Globus pallidus (tissue), 1 donor: ENCODE measurements at regions not wholly inside any gene's neighbourhood (a gene's known extent, or its start where the extent isn't known, plus 50 kb on each side); places are given as distances from the start of the nearest gene placed in this dataset.

Experiments
- DNase-seq: peaks from one replicate; pipeline ENCODE4 v3.0.0-alpha.2; 2015; ENCODE audit warnings: low spot score

DNA sequence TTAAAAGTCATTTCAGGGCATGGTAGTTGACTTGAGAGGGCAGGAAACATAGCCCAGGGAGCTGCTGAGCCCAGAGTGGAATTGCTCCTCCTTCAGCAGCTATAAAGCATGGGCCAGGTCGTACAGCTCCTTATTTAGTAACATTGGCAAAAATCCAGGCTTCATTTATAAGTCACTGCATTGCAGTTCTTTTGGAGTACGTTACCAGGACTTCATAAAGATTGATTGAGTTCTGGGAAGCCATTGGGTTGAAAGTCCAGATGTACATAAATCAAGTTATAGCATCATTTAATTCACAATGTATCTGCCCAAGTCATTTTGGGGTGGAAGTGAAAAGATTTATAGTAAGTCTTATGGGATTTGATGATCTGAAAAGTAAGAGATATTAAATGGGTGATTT lies 53.0 kb upstream of the ANKEF1 start:
- no peak for DNase-seq

DNA sequence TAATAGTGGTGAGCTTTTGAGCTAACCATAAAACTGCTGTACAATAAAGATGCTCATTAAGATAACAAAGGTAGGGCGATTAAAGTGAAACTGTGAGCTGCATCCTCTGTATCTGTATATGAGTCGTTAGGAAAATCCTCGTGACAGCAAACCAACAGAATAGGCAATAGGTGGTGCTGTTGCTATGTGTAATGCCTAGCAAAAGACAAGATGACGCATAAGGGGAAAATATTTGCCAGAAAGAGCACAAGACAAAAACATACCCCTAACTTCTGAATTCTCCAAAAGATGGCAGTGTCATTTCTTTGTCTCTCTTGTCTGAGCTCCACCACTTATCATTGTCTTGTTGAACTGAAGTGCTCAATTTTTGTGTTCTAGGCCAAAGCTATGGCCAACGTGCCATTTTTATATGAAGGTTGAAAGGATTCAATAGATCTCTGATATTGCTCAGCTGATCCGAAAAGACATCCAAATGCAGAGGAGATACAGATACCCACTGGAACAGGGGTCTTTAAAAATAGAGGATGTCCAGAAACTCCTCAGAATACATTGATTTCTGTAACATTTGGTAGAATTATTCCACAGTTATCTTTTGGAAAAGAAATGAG lies 56.3 kb upstream of the ANKEF1 start:
- DNase-seq = peak; percentile 80

- DNase-seq = no peak
These were observed 57.2 kb upstream of the ANKEF1 start for GRCh38 chr20:9977629-9978028.

DNA sequence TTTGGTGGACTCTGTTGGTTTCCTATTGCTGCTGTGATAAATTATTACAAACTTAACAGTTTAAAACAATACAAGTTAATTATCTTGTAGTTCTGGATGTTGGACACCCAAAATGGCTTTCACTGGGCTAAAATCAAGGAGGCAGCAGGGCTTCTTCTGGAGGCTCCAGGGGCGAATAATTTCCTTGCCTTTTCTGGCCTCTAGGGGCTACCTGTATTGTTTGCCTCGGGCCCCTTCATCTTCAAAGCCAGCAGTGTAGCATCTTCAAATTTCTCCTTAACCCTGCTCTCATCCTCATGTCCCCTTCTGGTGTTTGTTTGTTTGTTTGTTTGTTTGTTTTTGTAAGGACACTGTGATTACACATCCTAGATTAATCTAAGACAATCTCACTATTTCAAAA lies 60.5 kb upstream of the ANKEF1 start:
- DNase-seq = no peak

- no peak for DNase-seq
These were observed 63.0 kb upstream of the ANKEF1 start for GRCh38 chr20:9971746-9972145.

DNA sequence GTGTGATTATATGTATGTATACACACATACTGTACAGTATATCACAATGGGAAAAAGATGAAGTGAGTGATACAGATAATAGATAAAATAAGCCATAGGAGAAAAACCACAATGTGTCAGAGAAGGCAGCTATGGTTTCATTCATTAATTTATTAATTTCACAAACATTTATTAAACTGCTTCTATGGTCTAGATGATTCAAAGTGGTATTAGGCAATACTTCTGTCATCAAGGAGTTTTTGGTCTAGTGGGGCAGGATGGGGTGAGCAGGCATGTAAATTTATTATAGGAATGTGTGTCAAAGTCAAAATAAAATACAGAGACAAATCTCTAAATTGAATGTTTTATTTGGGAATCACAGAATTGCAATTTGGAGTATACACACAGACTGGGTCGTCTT lies 65.2 kb upstream of the ANKEF1 start:
- DNase-seq = no peak

DNA sequence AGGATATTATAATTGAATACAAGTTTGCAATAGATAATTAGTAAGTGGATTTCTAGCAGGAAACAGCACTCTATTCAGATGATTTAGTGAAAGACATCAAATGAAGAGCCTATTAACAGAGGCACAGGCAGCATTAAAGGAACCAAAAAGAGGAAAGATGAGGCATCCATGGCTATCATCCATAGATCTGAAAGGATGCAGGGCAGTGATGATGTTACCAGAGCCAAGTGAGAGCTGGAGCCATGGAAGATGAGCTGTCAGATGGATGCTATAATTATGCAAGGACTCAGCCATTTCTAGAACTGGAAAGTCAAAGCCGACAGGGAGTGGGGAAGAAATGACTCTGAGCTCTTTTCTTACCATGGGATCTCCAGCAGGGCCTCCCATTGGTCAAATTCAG lies 66.8 kb upstream of the ANKEF1 start:
- no peak for DNase-seq

DNA sequence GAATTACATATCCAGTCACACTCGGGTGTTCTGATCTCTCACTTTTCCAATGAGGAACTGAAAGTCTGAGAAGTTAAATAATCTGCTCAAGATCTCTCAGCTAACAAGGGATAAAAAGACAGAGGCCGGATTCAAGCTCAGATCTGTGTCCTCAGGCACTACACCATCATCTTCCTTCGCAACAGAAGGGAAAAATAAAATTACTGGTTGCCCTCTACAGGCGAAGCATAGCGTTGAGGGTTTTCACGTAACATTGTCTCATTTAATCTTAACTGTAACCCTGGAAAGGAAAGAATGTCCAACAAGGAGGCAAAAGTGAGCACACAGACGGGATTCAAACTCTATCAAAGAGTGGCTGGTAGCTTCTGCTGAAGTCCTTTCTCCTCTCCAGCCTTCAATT lies 67.8 kb upstream of the ANKEF1 start:
- no peak for DNase-seq

- DNase-seq = no peak
These were observed 71.8 kb upstream of the ANKEF1 start for GRCh38 chr20:9963029-9963428.

DNA sequence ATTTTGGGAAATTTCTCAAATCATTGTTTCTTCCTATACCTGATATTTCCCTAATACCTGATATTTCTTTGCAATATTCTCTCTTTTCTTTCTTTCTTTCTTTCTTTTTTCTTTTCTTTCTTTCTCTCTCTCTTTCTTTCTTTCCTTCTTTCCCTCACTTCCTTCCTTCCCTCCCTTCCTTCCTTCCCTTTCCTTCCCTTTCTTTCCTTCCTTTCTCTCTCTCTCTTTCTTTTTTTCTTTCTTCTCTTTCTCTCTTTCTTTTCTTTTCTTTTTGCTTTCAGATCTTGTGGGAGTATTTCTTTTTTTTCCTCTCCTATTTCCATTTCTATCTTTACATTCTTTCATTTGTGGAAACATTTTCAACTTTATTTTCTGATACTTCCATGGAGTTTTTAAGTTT lies 76.1 kb upstream of the ANKEF1 start:
- DNase-seq = no peak

GRCh38 chr20:9955646-9956045 lies 79.1 kb upstream of the ANKEF1 start:
- no peak for DNase-seq

- DNase-seq = no peak
These were observed 85.2 kb upstream of the ANKEF1 start for GRCh38 chr20:9949563-9949962.

- DNase-seq = no peak
These were observed 89.4 kb upstream of the ANKEF1 start for GRCh38 chr20:9945408-9945807.

DNA sequence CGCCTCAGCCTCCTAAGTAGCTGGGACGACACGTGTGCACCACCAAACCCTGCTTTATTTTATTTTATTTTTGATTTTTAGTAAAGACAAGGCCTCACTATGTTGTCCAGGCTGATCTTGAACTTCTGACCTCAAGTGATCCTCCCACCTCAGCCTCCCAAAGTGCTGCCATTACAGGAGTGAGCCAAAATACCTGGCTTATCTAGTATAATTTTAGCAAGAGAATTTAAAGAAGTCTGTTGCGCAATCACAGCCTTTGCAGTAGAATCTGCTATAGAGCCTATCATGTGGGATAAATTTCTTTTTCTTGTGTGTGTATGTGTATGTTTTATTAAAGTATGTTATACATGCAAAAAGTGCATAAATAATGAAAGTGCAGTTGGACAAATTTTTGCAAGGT lies 92.1 kb upstream of the ANKEF1 start:
- no peak for DNase-seq

DNA sequence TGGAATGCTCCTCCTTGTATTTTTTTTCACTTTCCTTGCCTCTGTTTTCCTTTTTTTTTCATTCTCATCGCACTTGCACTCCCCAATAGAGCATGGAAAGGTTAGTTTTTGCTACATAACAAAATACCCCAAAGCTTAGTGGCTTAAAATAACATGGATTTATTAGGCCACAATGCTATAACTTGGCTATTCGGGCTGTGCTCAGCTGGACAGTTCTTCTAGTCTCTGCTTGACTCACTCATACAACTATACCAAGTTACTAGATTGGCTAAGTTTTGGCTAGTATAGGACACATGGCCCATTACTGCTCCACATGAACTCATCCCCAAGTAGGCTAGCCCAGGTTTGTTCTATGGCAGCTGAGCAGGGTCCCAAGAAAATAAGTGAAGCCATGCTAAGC lies 94.5 kb upstream of the ANKEF1 start:
- DNase-seq = no peak

GRCh38 chr20:9939231-9939630 lies 95.6 kb upstream of the ANKEF1 start:
- no peak for DNase-seq

DNA sequence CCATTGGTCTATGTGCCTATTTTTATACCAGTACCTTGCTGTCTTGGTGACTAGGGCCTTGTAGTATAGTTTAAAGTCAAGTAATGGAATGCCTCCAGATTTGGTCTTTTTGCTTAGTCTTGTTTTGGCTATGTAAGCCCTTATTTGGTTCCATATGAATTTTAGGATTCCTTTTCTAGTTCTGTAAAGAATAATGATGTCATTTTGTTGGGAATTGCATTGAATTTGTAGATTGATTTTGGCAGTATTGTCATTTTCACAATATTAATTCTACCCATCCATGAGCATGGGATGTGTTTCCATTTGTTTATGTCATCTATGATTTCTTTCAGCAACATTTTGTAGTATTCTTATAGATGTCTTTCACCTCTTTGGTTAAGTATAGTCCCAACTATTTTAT lies 96.4 kb upstream of the PAK5 start:
- DNase-seq = no peak

- no peak for DNase-seq
These were observed 91.3 kb upstream of the PAK5 start for GRCh38 chr20:9930142-9930541.

- DNase-seq = no peak
These were observed 90.1 kb upstream of the PAK5 start for GRCh38 chr20:9928955-9929354.

DNA sequence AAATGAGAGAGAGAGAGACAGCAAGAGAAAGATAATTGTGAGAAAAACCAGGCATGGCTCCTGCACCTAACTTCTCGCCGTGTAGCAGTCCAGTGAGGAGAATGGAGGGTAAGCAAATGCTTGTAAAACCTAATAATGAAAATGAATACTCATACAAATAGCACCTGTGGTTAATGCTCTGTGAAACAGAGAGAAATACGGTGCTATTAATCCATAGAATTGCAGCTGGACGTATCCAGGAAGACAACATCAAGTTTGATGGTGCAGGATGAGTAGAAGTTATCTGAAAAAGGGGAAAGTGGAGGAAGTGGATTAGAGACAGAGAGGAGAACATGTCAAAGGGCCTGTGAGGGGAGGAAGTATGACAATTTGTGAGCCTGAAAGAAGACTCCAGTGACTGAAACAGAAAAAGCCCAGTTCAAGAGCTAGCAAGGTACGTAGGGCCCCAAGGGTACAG lies 89.4 kb upstream of the PAK5 start:
- DNase-seq = no peak

DNA sequence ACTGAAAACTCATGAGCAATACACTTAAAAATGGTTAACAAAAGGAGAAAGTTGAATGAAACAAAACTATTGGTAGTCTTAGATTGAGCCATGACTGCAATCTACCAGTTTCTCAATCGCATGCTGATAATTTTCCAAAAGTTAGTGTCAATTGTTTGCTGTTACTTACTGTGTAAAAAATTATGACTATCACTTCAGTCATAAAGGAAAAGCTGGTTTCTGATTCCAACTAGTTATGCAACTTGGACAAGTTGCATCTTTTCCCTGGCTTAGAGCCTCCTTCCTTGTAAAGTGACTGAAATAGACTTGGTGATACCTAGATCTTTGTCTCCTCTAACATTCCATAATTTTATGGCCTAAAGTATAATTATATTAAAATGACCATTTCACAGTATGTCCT lies 88.3 kb upstream of the PAK5 start:
- DNase-seq = no peak

- no peak for DNase-seq
These were observed 87.6 kb upstream of the PAK5 start for GRCh38 chr20:9926476-9926875.

GRCh38 chr20:9926007-9926406 lies 87.1 kb upstream of the PAK5 start:
- no peak for DNase-seq

- no peak for DNase-seq
These were observed 84.8 kb upstream of the PAK5 start for GRCh38 chr20:9923648-9924047.

- no peak for DNase-seq
These were observed 82.0 kb upstream of the PAK5 start for GRCh38 chr20:9920866-9921265.
